GM12878 (cell line): ENCODE measurements at regions not wholly inside any gene's neighbourhood (a gene's known extent, or its start where the extent isn't known, plus 50 kb on each side); places are given as distances from the start of the nearest gene placed in this dataset.

Experiments used
- ATAC-seq: fragments of 200-7000 bp; cut with Tn5 transposase; 3 replicates; pipeline ENCODE4 v1.9.1; 2020; ENCODE audit warnings: mild to moderate bottlenecking, moderate library complexity
- BruUV-seq: library from RNA; stranded (reverse); fragments of 400-500 nt; replicated peaks from 2 replicates; lab custom pipeline; 2021; lab: Mats Ljungman, UMichigan
- CTCF ChIA-PET: fragments of 300-600 bp; sonication (Branson Sonifier 250); formaldehyde crosslinking; extraction: SDS; loops from one replicate; lab custom pipeline; 2021; ENCODE audit warnings: inconsistent platforms; lab: Yijun Ruan, JAX
- POLR2A ChIA-PET: fragments of 350-600 bp; formaldehyde crosslinking; extraction: SDS; loops from one replicate; lab custom pipeline; 2021; ENCODE audit warnings: inconsistent platforms; lab: Charles Lee
- RAD21 ChIA-PET: fragments of 300-600 bp; sonication (Branson Sonifier 250); formaldehyde crosslinking; loops from one replicate; lab custom pipeline; 2023; ENCODE audit warnings: antibody characterized with exemption; ENCODE audit not compliant: unreplicated experiment; lab: Charles Lee
- SMC1A ChIA-PET: fragments of 300-600 bp; sonication (Branson Sonifier 250); formaldehyde crosslinking; loops from one replicate; lab custom pipeline; 2023; ENCODE audit not compliant: unreplicated experiment, uncharacterized antibody; lab: Charles Lee
- DNase-seq: peaks from one replicate; pipeline ENCODE4 v3.0.0-alpha.2; 2011; ENCODE audit warnings: low read depth, low spot score
- FAIRE-seq: peaks from 3 replicates; lab custom pipeline; 2011; peaks lifted over from hg19 to GRCh38; lab: Jason Lieb, UNC
- H2AFZ ChIP-seq: 2 replicates; pipeline ENCODE4 v1.6.0; 2011; ENCODE audit warnings: low read depth, low read length, control low read depth; ENCODE audit not compliant: control insufficient read depth
- H3K27ac ChIP-seq: 2 replicates; pipeline ENCODE4 v1.5.1; 2011; ENCODE audit warnings: control low read depth; ENCODE audit not compliant: control insufficient read depth, insufficient read depth
- H3K27me3 ChIP-seq, 2 experiments: replicated peaks in 1 of 2; 2 replicates each; pipeline versions ENCODE4 v1.6.0 to v1.6.1; 2011; ENCODE audit warnings: low read length in 1 of 2; ENCODE audit not compliant: control insufficient read depth in 2 of 2, insufficient read depth in 2 of 2
- H3K36me3 ChIP-seq, 2 experiments: 2 replicates each; pipeline ENCODE4 v1.5.1; 2011; ENCODE audit warnings: low read length in 1 of 2; ENCODE audit not compliant: control insufficient read depth in 2 of 2, insufficient read depth in 2 of 2
- H3K4me1 ChIP-seq: 2 replicates; pipeline ENCODE4 v1.6.1; 2011; ENCODE audit warnings: mild to moderate bottlenecking, low read length, moderate library complexity, mixed read lengths; ENCODE audit not compliant: control insufficient read depth, insufficient read depth
- H3K4me2 ChIP-seq: 2 replicates; pipeline ENCODE4 v1.6.0; 2011; ENCODE audit warnings: control low read depth; ENCODE audit not compliant: control insufficient read depth, insufficient read depth
- H3K4me3 ChIP-seq: fragments of 200-600 bp; sonication (generic); 2 replicates; pipeline ENCODE4 v1.5.1; 2016
- H3K79me2 ChIP-seq: 2 replicates; pipeline ENCODE4 v1.6.0; 2011; ENCODE audit warnings: low read length; ENCODE audit not compliant: control insufficient read depth, insufficient read depth
- H3K9ac ChIP-seq: 2 replicates; pipeline ENCODE4 v1.8.0; 2011; ENCODE audit warnings: low read length, control low read depth, mixed read lengths; ENCODE audit not compliant: control insufficient read depth, insufficient read depth
- H3K9me3 ChIP-seq: replicated peaks from 3 replicates; pipeline ENCODE4 v1.5.1; 2011; ENCODE audit warnings: mild to moderate bottlenecking, low read length; ENCODE audit not compliant: control insufficient read depth, insufficient read depth
- H4K20me1 ChIP-seq: 2 replicates; pipeline ENCODE4 v1.6.0; 2011; ENCODE audit not compliant: control insufficient read depth, insufficient read depth
- CREM ChIP-seq: IDR thresholded peaks from 2 replicates; pipeline ENCODE4 v1.6.1; 2014; ENCODE audit warnings: antibody characterized with exemption, low read depth
- GABPA ChIP-seq: IDR thresholded peaks from 2 replicates; pipeline ENCODE4 v1.6.1; 2014; ENCODE audit warnings: antibody characterized with exemption, low read depth, mild to moderate bottlenecking, inconsistent platforms
- IKZF2 ChIP-seq, 2 experiments: fragments of 450-650 bp; IDR thresholded peaks; 2 replicates each; pipeline ENCODE4 v1.6.1; 2017; ENCODE audit warnings: mild to moderate bottlenecking in 2 of 2, moderate library complexity in 2 of 2
- JUNB ChIP-seq: IDR thresholded peaks from 2 replicates; pipeline ENCODE4 v1.6.1; 2016; ENCODE audit warnings: antibody characterized with exemption, mild to moderate bottlenecking
- KLF5 ChIP-seq: fragments of 450-650 bp; IDR thresholded peaks from 2 replicates; pipeline ENCODE4 v1.6.1; 2014; ENCODE audit warnings: mild to moderate bottlenecking; ENCODE audit not compliant: partially characterized antibody
- PAX5 ChIP-seq: IDR thresholded peaks from 2 replicates; pipeline ENCODE4 v1.6.1; 2011; ENCODE audit warnings: low read depth, low read length, borderline replicate concordance
- POLR2AphosphoS5 ChIP-seq: IDR thresholded peaks from 2 replicates; pipeline ENCODE4 v1.6.1; 2011; ENCODE audit warnings: mild to moderate bottlenecking, low read length, inconsistent platforms
- RAD51 ChIP-seq: fragments of 450-650 bp; IDR thresholded peaks from 2 replicates; pipeline ENCODE4 v1.6.1; 2016; ENCODE audit warnings: moderate library complexity, mild to moderate bottlenecking, inconsistent platforms
- RB1 ChIP-seq: fragments of 450-650 bp; formaldehyde crosslinking; IDR thresholded peaks from 2 replicates; pipeline ENCODE4 v1.6.1; 2017; ENCODE audit warnings: mild to moderate bottlenecking, borderline replicate concordance
- RBBP5 ChIP-seq: fragments of 200-600 bp; sonication (generic); conservative IDR thresholded peaks from 2 replicates; pipeline ENCODE4 v1.6.1; 2016
- RELA ChIP-seq: fragments of 450-650 bp; IDR thresholded peaks from 2 replicates; pipeline ENCODE4 v1.8.0; 2014; ENCODE audit warnings: borderline replicate concordance; ENCODE audit not compliant: partially characterized antibody
- RUNX3 ChIP-seq: IDR thresholded peaks from 2 replicates; pipeline ENCODE4 v1.6.1; 2012; ENCODE audit warnings: low read length, inconsistent platforms
- SIN3A ChIP-seq: IDR thresholded peaks from 2 replicates; pipeline ENCODE4 v1.6.1; 2012; ENCODE audit warnings: low read depth, low read length, improper control_type of control experiment
- SUZ12 ChIP-seq: fragments of 200-600 bp; sonication (generic); IDR thresholded peaks from one replicate; pipeline ENCODE4 v1.6.1; 2018; ENCODE audit warnings: antibody characterized with exemption, mild to moderate bottlenecking; ENCODE audit not compliant: unreplicated experiment
- TCF7 ChIP-seq: IDR thresholded peaks from 2 replicates; pipeline ENCODE4 v1.6.1; 2014; ENCODE audit warnings: antibody characterized with exemption, borderline replicate concordance
- USF2 ChIP-seq: IDR thresholded peaks from 2 replicates; pipeline ENCODE4 v1.6.1; 2011; ENCODE audit warnings: low read depth, low read length, improper control_type of control experiment, borderline replicate concordance
- ZNF274 ChIP-seq: IDR thresholded peaks from one replicate; pipeline ENCODE4 v1.8.0; 2011; ENCODE audit not compliant: insufficient read length, insufficient read depth
- ZNF384 ChIP-seq: IDR thresholded peaks from 2 replicates; pipeline ENCODE4 v1.6.1; 2012; ENCODE audit warnings: low read depth, mild to moderate bottlenecking, low read length, improper control_type of control experiment, borderline replicate concordance
- WGBS: methylation state at CpG from one replicate; pipeline ENCODE4 v1.1.6; 2016; ENCODE audit warnings: low lambda C conversion rate; ENCODE audit not compliant: insufficient replicate concordance, insufficient coverage; ENCODE audit errors: missing lambda C conversion rate; 5-methylcytosine and 5-hydroxymethylcytosine counted together
- in situ Hi-C: fragments of 300-500 bp; cut with MboI; formaldehyde crosslinking; loops from 9 replicates; pipeline ENCODE4 v1.14.3; 2018; ENCODE audit warnings: mixed read lengths
- intact Hi-C: fragments of 100-400 bp; cut with micrococcal nuclease; formaldehyde crosslinking; loops from one replicate; pipeline ENCODE4 v1.14.2; 2022; ENCODE audit not compliant: unreplicated experiment
- TF ChIP-seq, protein P1 (sequence below): IDR thresholded peaks from 2 replicates; pipeline ENCODE4 v1.6.1; 2012; ENCODE audit warnings: low read depth, low read length, improper control_type of control experiment

DNA sequence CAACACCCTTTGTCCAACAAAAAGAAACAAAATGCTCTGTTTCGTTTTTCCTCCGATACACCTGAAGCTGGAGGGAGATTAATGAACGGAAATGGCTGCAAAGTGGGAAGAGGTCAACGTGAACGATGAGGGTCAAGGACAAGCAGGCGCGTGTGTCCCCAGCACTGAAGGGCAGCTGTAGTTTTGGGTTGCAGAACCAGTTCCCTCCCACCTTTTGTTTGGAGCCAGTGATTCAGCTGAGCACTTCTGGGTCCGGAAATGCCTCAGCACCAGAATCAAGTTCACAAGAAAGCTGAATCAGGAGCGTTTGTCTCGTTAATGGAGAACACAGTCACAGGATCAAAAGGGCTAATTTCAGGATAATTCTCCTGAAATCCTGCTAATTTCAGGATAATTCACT lies 51.1 kb upstream of the PWP1 start (continued):
- no peak for TF ChIP-seq GABPA
- TF ChIP-seq SIN3A: no peak
- TF ChIP-seq RBBP5: no peak
- no peak for TF ChIP-seq IKZF2 (IDR thresholded peaks at IDR 0.05)
- TF ChIP-seq, all 136 proteins: peak for 0

GRCh38 chr12:107635139-107635538 lies 50.5 kb upstream of the PWP1 start:
- ATAC-seq (no peak), FAIRE-seq (no peak), DNase-seq (no peak)
- no peaks in the 10 kb centered on the region for H3K9me3 ChIP-seq
- in situ Hi-C loops: no loop called here
- H3K27me3 ChIP-seq: no peaks in the 10 kb centered on the region; a peak in 1 of 4 replicates
- no peaks in the 10 kb centered on the region for H3K36me3 ChIP-seq
- H3K4me1 ChIP-seq: no peaks in the 10 kb centered on the region
- H3K4me2 ChIP-seq: no peak overlapping the region
- no TSS peak for BruUV-seq
- ChIA-PET CTCF (interaction anchor here (1.0 to 1.4 kb wide), 2 partner anchors 28 to 35 kb away, joined by 3 read pairs; no protein-coding TSS in a partner anchor), POLR2A (no interaction called here), SMC1A (no interaction called here), RAD21 (no interaction called here)
- no peak overlapping the region for H3K4me3 ChIP-seq
- intact Hi-C loops: no loop called here
- 35% methylated on average over 8 of the region's 8 CpGs for WGBS
- H3K27ac ChIP-seq: no peak overlapping the region
- TF ChIP-seq, protein P1, sequence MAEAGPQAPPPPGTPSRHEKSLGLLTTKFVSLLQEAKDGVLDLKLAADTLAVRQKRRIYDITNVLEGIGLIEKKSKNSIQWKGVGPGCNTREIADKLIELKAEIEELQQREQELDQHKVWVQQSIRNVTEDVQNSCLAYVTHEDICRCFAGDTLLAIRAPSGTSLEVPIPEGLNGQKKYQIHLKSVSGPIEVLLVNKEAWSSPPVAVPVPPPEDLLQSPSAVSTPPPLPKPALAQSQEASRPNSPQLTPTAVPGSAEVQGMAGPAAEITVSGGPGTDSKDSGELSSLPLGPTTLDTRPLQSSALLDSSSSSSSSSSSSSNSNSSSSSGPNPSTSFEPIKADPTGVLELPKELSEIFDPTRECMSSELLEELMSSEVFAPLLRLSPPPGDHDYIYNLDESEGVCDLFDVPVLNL: no peak
- TF ChIP-seq RELA (no peak), RAD51 (no peak), PAX5 (no peak), RB1 (no peak), RBBP5 (no peak), POLR2AphosphoS5 (no peak), ZNF274 (no peak), KLF5 (no peak), TCF7 (no peak), ZNF384 (no peak), CREM (no peak), USF2 (no peak), JUNB (no peak), RUNX3 (no peak), SUZ12 (no peak)
- H3K9ac ChIP-seq: no peak overlapping the region
- no peaks in the 10 kb centered on the region for H3K79me2 ChIP-seq
- H4K20me1 ChIP-seq: no peaks in the 10 kb centered on the region
- no peak overlapping the region for H2AFZ ChIP-seq
